Right kidney (tissue), 1 donor: ENCODE measurements at regions not wholly inside any gene's neighbourhood (a gene's known extent, or its start where the extent isn't known, plus 50 kb on each side); places are given as distances from the start of the nearest gene placed in this dataset.
A peak's percentile ranks its signal among the peaks of the same experiment; 100 is the strongest.

Experiments used
- DNase-seq: peaks from one replicate; pipeline ENCODE4 v3.0.0-alpha.2; 2016

- no peak for DNase-seq
Measured at GRCh38 chr4:125952631-125953030, 637.9 kb downstream of the FAT4 start.

GRCh38 chr4:125956276-125956675, 641.5 kb downstream of the FAT4 start:
- DNase-seq, result no peak

- DNase-seq, result no peak
Measured at GRCh38 chr4:125958519-125958918, 643.8 kb downstream of the FAT4 start.

DNA sequence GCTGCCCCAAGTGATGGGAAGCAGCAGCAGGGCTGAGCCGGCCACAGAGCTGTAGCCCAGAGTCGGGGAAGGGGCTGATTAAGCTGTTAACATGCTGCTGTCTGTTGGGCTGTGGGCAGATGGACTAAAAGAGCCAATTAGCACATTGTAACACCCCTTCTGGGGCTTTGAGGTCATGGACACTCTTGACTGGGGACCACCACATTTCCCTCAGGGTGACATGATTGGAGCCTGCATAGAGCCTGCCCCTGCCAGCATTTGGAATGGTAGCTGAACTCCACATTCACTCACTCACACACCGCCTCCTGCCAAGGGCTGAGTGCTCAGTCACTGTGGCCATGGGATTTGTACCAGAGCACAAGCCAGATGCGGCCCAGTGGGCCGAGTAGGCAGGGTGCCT, 646.9 kb downstream of the FAT4 start:
- no peak for DNase-seq

DNA sequence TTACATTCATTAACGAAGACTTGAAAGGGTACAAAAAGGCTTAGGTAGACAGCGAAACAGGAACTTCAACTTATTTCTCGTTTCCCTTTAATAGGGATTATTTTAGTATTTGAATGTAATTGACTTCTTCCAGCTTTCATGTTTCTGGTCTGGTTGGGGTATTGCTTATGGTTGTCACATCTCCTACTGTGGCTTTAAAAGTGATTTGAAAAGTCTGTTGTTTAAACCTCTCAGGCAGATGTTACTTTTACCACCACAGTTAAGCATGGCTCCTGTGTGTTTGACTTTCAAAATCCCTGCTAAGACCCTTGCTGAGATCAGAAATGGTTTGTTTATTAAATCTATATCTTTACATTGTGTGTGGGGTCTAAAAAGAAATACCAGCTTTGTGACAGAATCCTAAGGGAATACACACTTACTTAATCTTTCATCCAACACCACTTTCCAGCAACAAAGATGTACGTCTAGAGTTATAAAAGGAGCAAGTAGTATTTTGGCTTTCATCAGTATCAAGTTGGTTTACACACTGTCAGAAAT, 661.2 kb downstream of the FAT4 start:
- no peak for DNase-seq

DNA sequence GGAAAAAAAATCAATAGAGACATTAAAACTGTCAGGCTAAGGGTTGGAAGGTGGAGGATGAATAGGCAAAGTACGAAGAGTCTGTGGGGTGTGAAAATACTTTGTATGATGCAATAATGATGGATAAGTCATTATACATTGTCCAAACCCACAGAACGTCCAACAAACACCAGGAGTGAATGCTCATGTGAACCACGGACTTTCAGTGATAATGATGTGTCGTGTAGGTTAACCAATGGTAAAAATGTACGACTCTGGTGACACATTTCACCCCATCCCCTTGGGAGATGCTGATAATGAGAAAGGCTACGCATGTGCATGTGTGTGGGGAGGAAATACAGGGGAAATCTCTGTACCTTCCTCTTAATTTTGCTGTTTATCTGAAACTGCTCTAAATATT, 665.2 kb downstream of the FAT4 start:
- no peak for DNase-seq

DNA sequence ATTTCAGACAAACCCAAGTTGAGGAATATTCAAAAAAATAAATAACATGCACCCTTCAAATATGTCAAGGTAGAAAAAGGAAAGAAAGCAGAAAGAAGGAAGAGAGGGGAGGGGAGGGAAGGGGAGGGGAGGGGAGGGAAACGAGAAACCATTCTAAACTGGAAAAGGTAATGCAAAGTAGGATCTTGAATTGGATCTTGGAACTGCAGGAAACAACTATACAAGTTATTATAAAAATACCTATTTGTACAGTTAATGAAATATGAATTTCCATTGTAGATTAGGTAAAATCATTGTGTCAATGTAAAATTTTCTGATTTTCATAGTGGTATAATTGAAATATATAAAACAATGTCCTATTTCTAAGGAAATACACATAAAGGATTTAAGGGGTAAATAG, 668.4 kb downstream of the FAT4 start:
- no peak for DNase-seq

GRCh38 chr4:125985856-125986255, 671.1 kb downstream of the FAT4 start:
- DNase-seq, result no peak

GRCh38 chr4:125986307-125986706, 671.6 kb downstream of the FAT4 start:
- no peak for DNase-seq

GRCh38 chr4:125988464-125988863, 673.7 kb downstream of the FAT4 start:
- no peak for DNase-seq

- DNase-seq, result no peak
Measured at GRCh38 chr4:125991398-125991797, 676.6 kb downstream of the FAT4 start.

DNA sequence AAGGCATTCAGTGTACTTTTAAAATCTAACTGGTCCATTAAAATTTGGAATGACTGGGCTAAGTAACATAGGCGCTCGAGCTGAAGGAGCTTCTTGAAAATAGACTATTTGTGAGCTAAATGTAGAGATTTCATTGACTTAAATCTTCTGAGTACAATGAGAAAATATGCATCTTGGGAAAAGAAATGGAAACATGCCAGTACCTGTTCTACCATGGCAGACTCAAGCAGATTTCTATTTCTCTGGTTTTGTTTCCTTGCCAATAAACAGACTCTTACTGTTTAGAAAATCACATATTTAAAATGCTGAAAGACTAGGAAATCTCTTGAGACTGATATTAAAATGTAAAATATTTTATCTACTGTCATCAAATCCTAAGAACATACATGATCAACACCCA, 678.1 kb downstream of the FAT4 start:
- DNase-seq, result no peak

DNA sequence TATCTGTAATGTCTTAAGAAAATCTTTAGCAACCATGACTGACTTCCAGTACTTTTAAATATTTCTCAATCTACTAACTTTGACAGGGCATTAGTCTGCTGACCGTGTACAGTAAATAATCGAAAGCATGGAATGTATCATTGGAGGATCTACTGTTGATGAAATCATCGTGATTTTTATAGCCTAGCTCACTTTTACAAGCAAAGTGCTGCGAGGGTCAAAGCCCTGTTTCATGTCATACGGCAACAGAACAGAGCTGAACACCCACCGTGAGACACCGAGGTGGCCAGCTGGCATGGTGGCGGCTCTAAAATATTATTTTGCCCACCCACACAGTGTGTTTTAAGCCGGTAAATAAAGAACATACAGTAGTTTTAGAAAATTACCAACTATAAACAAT, 679.3 kb downstream of the FAT4 start:
- DNase-seq, result no peak

DNA sequence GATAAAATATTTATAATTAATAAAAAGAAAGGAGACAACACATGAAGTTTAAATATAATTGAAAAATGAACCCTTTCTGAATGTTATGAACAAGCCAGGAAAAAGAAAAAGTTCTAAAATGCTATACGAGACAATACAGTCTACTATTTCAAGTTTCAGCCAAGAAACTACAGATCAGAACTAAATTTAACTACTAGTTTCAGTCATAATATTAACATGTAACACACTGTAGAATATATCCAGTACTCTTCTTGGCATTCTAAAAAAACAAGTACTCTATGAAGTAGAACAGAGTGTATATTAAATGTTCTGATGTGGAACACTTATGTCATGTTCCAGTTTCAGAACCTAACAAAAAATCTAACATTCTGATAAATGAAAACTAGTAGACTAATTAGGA, 679.7 kb downstream of the FAT4 start:
- no peak for DNase-seq

DNA sequence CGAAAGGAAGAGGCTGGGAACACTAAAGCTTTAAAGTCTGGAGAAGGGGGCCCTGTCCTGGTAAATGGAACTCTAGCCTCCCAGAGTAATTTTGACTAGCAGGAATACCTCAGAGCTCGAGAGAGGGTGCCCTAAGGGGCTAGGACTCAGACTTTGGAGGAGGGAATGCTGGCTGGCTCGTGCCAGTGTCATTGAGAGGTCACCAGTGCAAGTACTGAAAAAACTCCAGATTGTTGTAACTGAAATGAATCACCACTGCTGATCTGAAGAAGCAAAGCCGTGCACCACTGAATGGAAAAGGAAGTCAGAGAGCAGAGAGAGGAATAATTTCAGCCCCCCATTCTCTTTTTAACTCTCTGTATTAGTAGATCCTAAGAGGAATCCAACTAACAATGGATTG, 690.2 kb downstream of the FAT4 start:
- no peak for DNase-seq

DNA sequence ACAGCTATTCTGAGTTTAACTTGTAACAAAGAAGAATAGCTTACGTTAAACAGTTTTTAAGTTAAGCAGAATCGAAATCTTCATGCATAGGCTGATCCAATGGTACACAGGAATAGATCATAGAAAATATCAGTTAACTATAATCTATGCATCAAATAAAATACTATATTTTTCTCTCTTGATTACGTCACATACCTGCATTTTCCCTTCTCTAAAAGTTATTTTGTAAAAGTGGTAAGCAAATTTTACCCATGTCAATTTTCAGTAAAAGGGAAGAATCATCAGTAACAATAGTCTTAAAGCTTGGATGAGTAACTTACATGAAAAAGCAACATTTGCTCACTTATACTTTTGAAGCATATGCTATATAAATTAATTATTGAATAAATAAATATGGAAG, 692.4 kb downstream of the FAT4 start:
- no peak for DNase-seq

GRCh38 chr4:126012691-126013290, 698.0 kb downstream of the FAT4 start:
- no peak for DNase-seq

- no peak for DNase-seq
Measured at GRCh38 chr4:126018274-126018673, 703.5 kb downstream of the FAT4 start.

DNA sequence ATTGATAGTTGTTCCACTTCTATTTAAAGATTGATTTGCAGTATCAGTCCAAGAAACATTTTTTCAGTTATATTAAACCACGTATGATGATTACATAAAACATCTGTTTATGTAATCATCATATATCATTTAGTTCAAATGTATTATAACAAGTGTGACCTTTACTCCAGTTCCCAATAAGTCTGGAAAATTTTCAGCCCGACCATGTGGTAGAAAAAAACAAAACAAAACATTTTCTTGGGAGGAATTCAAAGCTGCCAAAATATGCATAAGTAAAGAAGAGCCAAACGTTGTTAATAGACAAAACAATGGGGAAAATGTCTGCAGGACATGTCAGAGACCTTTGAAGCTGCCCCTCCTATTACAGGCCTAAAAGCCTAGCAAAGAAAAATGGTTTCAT, 709.1 kb downstream of the FAT4 start:
- DNase-seq, result peak; percentile 1

DNA sequence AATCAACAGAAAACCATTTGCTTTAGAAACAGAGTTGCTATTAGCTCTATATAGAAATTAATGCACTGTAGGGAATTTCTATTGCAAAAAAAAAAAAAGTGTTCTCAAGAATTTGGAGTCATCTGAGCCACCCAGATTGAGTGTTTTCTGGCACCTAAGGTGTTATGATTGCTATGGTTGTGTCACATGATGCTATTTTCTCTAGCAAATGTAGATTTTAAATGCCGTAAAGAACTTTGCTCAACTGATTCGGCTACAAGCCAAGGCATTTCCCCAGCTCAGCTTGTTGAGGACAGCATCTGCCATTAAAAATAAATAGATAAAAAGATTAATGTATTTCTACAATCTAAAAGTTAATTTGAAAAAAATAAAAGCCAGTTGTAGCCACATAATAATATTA, 712.8 kb downstream of the FAT4 start:
- no peak for DNase-seq

- no peak for DNase-seq
Measured at GRCh38 chr4:126028876-126029275, 714.1 kb downstream of the FAT4 start.

- no peak for DNase-seq
Measured at GRCh38 chr4:126037231-126037630, 722.5 kb downstream of the FAT4 start.

GRCh38 chr4:126038502-126039144, 723.9 kb downstream of the FAT4 start:
- DNase-seq, result no peak

GRCh38 chr4:126046081-126046614, 731.4 kb downstream of the FAT4 start:
- no peak for DNase-seq
